ENCODE measurements at regions not wholly inside any gene's neighbourhood (a gene's known extent, or its start where the extent isn't known, plus 50 kb on each side); places are given as distances from the start of the nearest gene placed in this dataset.

GRCh38 chr11:111194860-111195568 is 50.5 kb upstream of the POU2AF2 start:
- Histone ChIP-seq H3K9me3 (no peaks in the 10 kb centered on the region), H3K4me3 (no peak overlapping the region), H3K27me3 (replicated peaks; ENCODE audit: insufficient read depth) (no peaks in the 10 kb centered on the region), H3K4me1 (replicated peaks) (no peaks in the 10 kb centered on the region), H3K36me3 (no peaks in the 10 kb centered on the region), H3K27ac (no peak overlapping the region)
- 70% methylated on average over 2 of the region's 2 CpGs for WGBS
- no peak for DNase-seq (ENCODE audit: low spot score)
- intact Hi-C loops (cut with DNase I), result no loop called here
- no peak for TF ChIP-seq POLR2A (IDR thresholded peaks at IDR 0.05)
- TF ChIP-seq CTCF (IDR thresholded peaks at IDR 0.05), result no peak

GRCh38 chr11:111193924-111194490 is 51.5 kb upstream of the POU2AF2 start:
- H3K4me3 ChIP-seq, result no peak overlapping the region
- intact Hi-C loops (cut with DNase I), result no loop called here
- H3K36me3 ChIP-seq, result no peaks in the 10 kb centered on the region
- H3K4me1 ChIP-seq (replicated peaks), result no peaks in the 10 kb centered on the region
- 70% methylated on average over 1 of the region's 1 CpG for WGBS
- TF ChIP-seq POLR2AphosphoS5 (IDR thresholded peaks at IDR 0.05) (no peak), CTCF (IDR thresholded peaks at IDR 0.05) (no peak)
- H3K27ac ChIP-seq, result no peak overlapping the region
- no peak for DNase-seq (ENCODE audit: low spot score)
- no peaks in the 10 kb centered on the region for H3K9me3 ChIP-seq
- no peaks in the 10 kb centered on the region for H3K27me3 ChIP-seq (replicated peaks; ENCODE audit: insufficient read depth)

- Histone ChIP-seq H3K27me3 (replicated peaks; ENCODE audit: insufficient read depth) (no peaks in the 10 kb centered on the region), H3K4me3 (no peak overlapping the region), H3K4me1 (replicated peaks) (no peaks in the 10 kb centered on the region), H3K9me3 (no peaks in the 10 kb centered on the region), H3K27ac (no peak overlapping the region), H3K36me3 (no peaks in the 10 kb centered on the region)
- TF ChIP-seq CTCF (IDR thresholded peaks at IDR 0.05) (no peak), POLR2AphosphoS5 (IDR thresholded peaks at IDR 0.05) (no peak), POLR2A (IDR thresholded peaks at IDR 0.05) (no peak)
- no peak for DNase-seq (ENCODE audit: low spot score)
- WGBS, result 60% methylated on average over 2 of the region's 2 CpGs
- intact Hi-C loops (cut with DNase I), result no loop called here
Observed at GRCh38 chr11:111189466-111189865, 56.1 kb upstream of the POU2AF2 start.

- H3K36me3 ChIP-seq, result no peaks in the 10 kb centered on the region
- no peak for TF ChIP-seq CTCF (IDR thresholded peaks at IDR 0.05)
- TF ChIP-seq POLR2A (IDR thresholded peaks at IDR 0.05), result no peak
- no peak for TF ChIP-seq POLR2AphosphoS5 (IDR thresholded peaks at IDR 0.05)
- no peaks in the 10 kb centered on the region for H3K27me3 ChIP-seq (replicated peaks; ENCODE audit: insufficient read depth)
- no peaks in the 10 kb centered on the region for H3K4me1 ChIP-seq (replicated peaks)
- no peak for DNase-seq (ENCODE audit: low spot score)
- intact Hi-C loops (cut with DNase I), result no loop called here
- no peak overlapping the region for H3K4me3 ChIP-seq
- H3K9me3 ChIP-seq, result no peaks in the 10 kb centered on the region
- 26% methylated on average over 3 of the region's 3 CpGs for WGBS
- H3K27ac ChIP-seq, result no peak overlapping the region
Observed at GRCh38 chr11:111186308-111186915, 59.1 kb upstream of the POU2AF2 start.

- H3K27me3 ChIP-seq (replicated peaks; ENCODE audit: insufficient read depth), result no peaks in the 10 kb centered on the region
- H3K36me3 ChIP-seq, result no peaks in the 10 kb centered on the region
- DNase-seq (ENCODE audit: low spot score), result no peak
- no peaks in the 10 kb centered on the region for H3K9me3 ChIP-seq
- no peak for TF ChIP-seq POLR2A (IDR thresholded peaks at IDR 0.05)
- no peak for TF ChIP-seq CTCF (IDR thresholded peaks at IDR 0.05)
- TF ChIP-seq POLR2AphosphoS5 (IDR thresholded peaks at IDR 0.05), result no peak
- no peak overlapping the region for H3K4me3 ChIP-seq
- intact Hi-C loops (cut with DNase I), result no loop called here
- no peaks in the 10 kb centered on the region for H3K4me1 ChIP-seq (replicated peaks)
- WGBS, result 28% methylated on average over 2 of the region's 2 CpGs
- no peak overlapping the region for H3K27ac ChIP-seq
Observed at GRCh38 chr11:111185266-111185665, 60.3 kb upstream of the POU2AF2 start.
